Liver (tissue), 8 donors: ENCODE measurements at regions not wholly inside any gene's neighbourhood (a gene's known extent, or its start where the extent isn't known, plus 50 kb on each side); places are given as distances from the start of the nearest gene placed in this dataset.

Experiments used
- DNase-seq: peaks from one replicate; pipeline ENCODE4 v3.0.0-alpha.2; 2017; ENCODE audit warnings: low spot score
- H3K27ac ChIP-seq, 2 donors: one replicate each; pipeline ENCODE4 v1.7.0; 2013; ENCODE audit warnings: inconsistent platforms in 2 of 2, low read length in 2 of 2, control low read depth in 1 of 2, low read depth in 1 of 2, mild to moderate bottlenecking in 1 of 2
- H3K27me3 ChIP-seq, 4 donors: one replicate each; pipeline versions ENCODE4 v1.6.1 to v1.7.0; 2013; ENCODE audit warnings: low read length in 3 of 4, inconsistent platforms in 1 of 4, mild to moderate bottlenecking in 1 of 4, moderate library complexity in 1 of 4; ENCODE audit not compliant: control insufficient read depth in 4 of 4, insufficient read depth in 4 of 4
- H3K36me3 ChIP-seq, 4 donors: one replicate each; pipeline versions ENCODE4 v1.6.1 to v1.7.0; 2013; ENCODE audit warnings: low read length in 3 of 4, mild to moderate bottlenecking in 3 of 4, low read depth in 1 of 4, moderate library complexity in 1 of 4; ENCODE audit not compliant: control insufficient read depth in 4 of 4, insufficient read depth in 3 of 4
- H3K4me1 ChIP-seq, 4 donors: one replicate each; pipeline versions ENCODE4 v1.6.1 to v1.7.0; 2013; ENCODE audit warnings: low read length in 3 of 4, mild to moderate bottlenecking in 3 of 4, moderate library complexity in 1 of 4; ENCODE audit not compliant: control insufficient read depth in 4 of 4, insufficient read depth in 4 of 4
- H3K4me3 ChIP-seq, 3 donors: one replicate each; pipeline versions ENCODE4 v1.6.1 to v1.7.0; 2013; ENCODE audit warnings: low read length in 3 of 3, control low read depth in 1 of 3, low read depth in 1 of 3, mild to moderate bottlenecking in 1 of 3
- H3K9ac ChIP-seq, 2 donors: one replicate each; pipeline ENCODE4 v1.7.0; 2013; ENCODE audit warnings: low read length in 2 of 2, mild to moderate bottlenecking in 2 of 2, moderate library complexity in 2 of 2, control low read depth in 1 of 2, low read depth in 1 of 2
- H3K9me3 ChIP-seq, 4 donors: one replicate each; pipeline versions ENCODE4 v1.6.1 to v1.7.0; 2013; ENCODE audit warnings: low read length in 3 of 4; ENCODE audit not compliant: control insufficient read depth in 4 of 4
- EGR1 ChIP-seq, 2 donors: IDR thresholded peaks; 2 replicates each; pipeline ENCODE4 v1.6.1; 2016 to 2018; ENCODE audit warnings: antibody characterized with exemption in 2 of 2, low read depth in 2 of 2
- FOXA1 ChIP-seq: IDR thresholded peaks from 2 replicates; pipeline ENCODE4 v1.6.1; 2016; ENCODE audit warnings: antibody characterized with exemption
- FOXA2 ChIP-seq: IDR thresholded peaks from 2 replicates; pipeline ENCODE4 v1.6.1; 2016; ENCODE audit warnings: antibody characterized with exemption
- GABPA ChIP-seq, 2 donors: IDR thresholded peaks in 1 of 2; conservative IDR thresholded peaks in 1 of 2; 2 replicates each; pipeline ENCODE4 v1.6.1; 2016; ENCODE audit warnings: antibody characterized with exemption in 2 of 2, mild to moderate bottlenecking in 1 of 2, moderate library complexity in 1 of 2
- HNF4A ChIP-seq, 2 donors: conservative IDR thresholded peaks; 2 replicates each; pipeline ENCODE4 v1.6.1; 2016; ENCODE audit warnings: antibody characterized with exemption in 2 of 2, mild to moderate bottlenecking in 2 of 2
- HNF4G ChIP-seq: IDR thresholded peaks from 2 replicates; pipeline ENCODE4 v1.6.1; 2016; ENCODE audit warnings: antibody characterized with exemption
- JUND ChIP-seq, 2 donors: IDR thresholded peaks; 2 replicates each; pipeline ENCODE4 v1.6.1; 2016; ENCODE audit warnings: antibody characterized with exemption in 2 of 2
- NR2F2 ChIP-seq: IDR thresholded peaks from 2 replicates; pipeline ENCODE4 v1.6.1; 2016; ENCODE audit warnings: antibody characterized with exemption
- RAD21 ChIP-seq, 2 donors: IDR thresholded peaks; 2 replicates each; pipeline ENCODE4 v1.6.1; 2016; ENCODE audit warnings: antibody characterized with exemption in 2 of 2, mild to moderate bottlenecking in 2 of 2
- RXRA ChIP-seq, 2 donors: IDR thresholded peaks; 2 replicates each; pipeline ENCODE4 v1.6.1; 2017 to 2018; ENCODE audit warnings: antibody characterized with exemption in 2 of 2, mild to moderate bottlenecking in 1 of 2
- SP1 ChIP-seq: IDR thresholded peaks from 2 replicates; pipeline ENCODE4 v1.6.1; 2018; ENCODE audit warnings: antibody characterized with exemption, mild to moderate bottlenecking
- TAF1 ChIP-seq: conservative IDR thresholded peaks from 2 replicates; pipeline ENCODE4 v1.6.1; 2016; ENCODE audit warnings: antibody characterized with exemption, mild to moderate bottlenecking
- YY1 ChIP-seq: IDR thresholded peaks from 2 replicates; pipeline ENCODE4 v1.6.1; 2016; ENCODE audit warnings: antibody characterized with exemption, mild to moderate bottlenecking
- WGBS: extraction: QIAGEN DNeasy Blood & Tissue Kit; methylation state at CpG from one replicate; pipeline ENCODE4 v1.1.7; 2013; 5-methylcytosine and 5-hydroxymethylcytosine counted together
- TF ChIP-seq, protein P1 (sequence below): fragments of 150-350 bp; IDR thresholded peaks from 2 replicates; pipeline ENCODE4 v1.5.1; 2017; ENCODE audit warnings: improper control_type of control experiment, low read depth, low read length; ENCODE audit not compliant: missing input control
- TF ChIP-seq, protein P2 (sequence below): IDR thresholded peaks from 2 replicates; pipeline ENCODE4 v1.6.1; 2016; ENCODE audit warnings: antibody characterized with exemption
- TF ChIP-seq, protein P3 (sequence below): IDR thresholded peaks from 2 replicates; pipeline ENCODE4 v1.6.1; 2016; ENCODE audit warnings: antibody characterized with exemption
- TF ChIP-seq, protein P4 (sequence below): IDR thresholded peaks from 2 replicates; pipeline ENCODE4 v1.6.1; 2016; ENCODE audit warnings: antibody characterized with exemption
- TF ChIP-seq, protein P5 (sequence below): IDR thresholded peaks from 2 replicates; pipeline ENCODE4 v1.6.1; 2016; ENCODE audit warnings: antibody characterized with exemption, mild to moderate bottlenecking
- donor health status: healthy.
- donor health status: healthy.
- donor health status: healthy.
- donor health status: healthy.
- donor health status: healthy.

DNA sequence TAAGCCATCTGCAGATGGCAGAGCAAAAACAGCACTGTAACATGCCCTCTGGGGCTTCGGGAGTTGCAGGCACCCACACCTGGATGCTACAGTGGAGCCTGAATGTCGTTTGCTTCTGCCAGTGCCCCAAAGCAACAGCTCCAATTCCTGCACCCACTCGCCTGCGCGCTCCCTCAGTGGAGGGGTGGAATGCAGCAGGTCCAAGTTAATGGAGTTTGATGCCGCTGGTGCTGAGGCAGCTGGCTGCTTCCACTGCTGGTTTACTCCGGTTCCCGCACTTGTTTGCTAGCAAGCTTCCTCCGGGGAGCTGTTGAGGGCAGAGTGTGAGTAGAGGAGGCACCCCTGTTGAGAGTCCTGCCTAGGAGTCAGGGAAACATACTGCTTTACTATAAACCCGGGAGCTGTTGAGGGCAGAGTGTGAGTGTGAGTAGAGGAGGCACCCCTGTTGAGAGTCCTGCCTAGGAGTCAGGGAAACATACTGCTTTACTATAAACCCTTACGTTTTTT lies 584.0 kb upstream of the TMPRSS15 start (continued):
- TF ChIP-seq TAF1 (no peak), SP1 (no peak), FOXA1 (no peak), RXRA (IDR thresholded peaks at IDR 0.05) (no peak)

DNA sequence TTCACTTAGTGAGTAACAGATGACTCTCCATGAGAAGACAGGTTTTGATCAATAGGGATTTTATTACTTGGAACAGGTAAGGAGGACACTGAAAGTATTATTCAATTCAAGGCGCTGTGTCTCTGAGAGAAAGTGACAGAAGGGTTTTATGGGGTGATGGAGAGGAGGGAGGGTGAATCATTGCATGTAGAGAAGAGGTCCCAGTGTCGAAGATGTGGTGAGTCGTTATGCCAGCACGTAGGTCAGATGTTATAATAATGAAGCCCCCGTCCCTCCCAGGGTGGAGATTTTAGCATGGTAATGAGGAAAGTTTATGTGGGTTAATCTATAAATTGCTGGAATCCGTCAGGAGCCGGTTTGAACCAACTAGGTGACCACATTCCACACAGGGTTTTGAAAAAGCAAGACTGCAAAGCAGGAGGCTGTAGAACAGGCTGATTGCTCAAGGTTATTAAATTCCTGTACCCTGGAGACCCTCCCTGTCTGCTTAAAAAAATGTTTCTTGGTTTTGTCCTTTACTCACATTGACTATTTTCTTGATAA lies 586.4 kb upstream of the TMPRSS15 start:
- Histone ChIP-seq H3K4me3 (no peak overlapping the region), H3K9me3 (peaks cover 0 to 5% (median 1%) of the 10 kb centered on the region in 4 donors), H3K9ac (no peak overlapping the region), H3K4me1 (no peaks in the 10 kb centered on the region), H3K27ac (no peak overlapping the region), H3K27me3 (no peaks in the 10 kb centered on the region), H3K36me3 (no peaks in the 10 kb centered on the region)
- 65% methylated on average over 7 of the region's 7 CpGs for WGBS
- TF ChIP-seq NR2F2 (no peak), EGR1 (IDR thresholded peaks at IDR 0.05; ENCODE audit: low read depth in 2 of 2) (no peak), JUND (IDR thresholded peaks at IDR 0.05) (no peak), YY1 (no peak), GABPA (IDR thresholded peaks at IDR 0.05 in 1 of 2, conservative IDR thresholded peaks at IDR 0.05 in 1 of 2) (no peak), HNF4A (conservative IDR thresholded peaks at IDR 0.05) (no peak), FOXA2 (no peak), FOXA1 (no peak), HNF4G (no peak), RXRA (IDR thresholded peaks at IDR 0.05) (no peak), RAD21 (IDR thresholded peaks at IDR 0.05) (no peak), TAF1 (no peak)
- TF ChIP-seq, protein P1, sequence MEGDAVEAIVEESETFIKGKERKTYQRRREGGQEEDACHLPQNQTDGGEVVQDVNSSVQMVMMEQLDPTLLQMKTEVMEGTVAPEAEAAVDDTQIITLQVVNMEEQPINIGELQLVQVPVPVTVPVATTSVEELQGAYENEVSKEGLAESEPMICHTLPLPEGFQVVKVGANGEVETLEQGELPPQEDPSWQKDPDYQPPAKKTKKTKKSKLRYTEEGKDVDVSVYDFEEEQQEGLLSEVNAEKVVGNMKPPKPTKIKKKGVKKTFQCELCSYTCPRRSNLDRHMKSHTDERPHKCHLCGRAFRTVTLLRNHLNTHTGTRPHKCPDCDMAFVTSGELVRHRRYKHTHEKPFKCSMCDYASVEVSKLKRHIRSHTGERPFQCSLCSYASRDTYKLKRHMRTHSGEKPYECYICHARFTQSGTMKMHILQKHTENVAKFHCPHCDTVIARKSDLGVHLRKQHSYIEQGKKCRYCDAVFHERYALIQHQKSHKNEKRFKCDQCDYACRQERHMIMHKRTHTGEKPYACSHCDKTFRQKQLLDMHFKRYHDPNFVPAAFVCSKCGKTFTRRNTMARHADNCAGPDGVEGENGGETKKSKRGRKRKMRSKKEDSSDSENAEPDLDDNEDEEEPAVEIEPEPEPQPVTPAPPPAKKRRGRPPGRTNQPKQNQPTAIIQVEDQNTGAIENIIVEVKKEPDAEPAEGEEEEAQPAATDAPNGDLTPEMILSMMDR = no peak
- TF ChIP-seq, protein P2, sequence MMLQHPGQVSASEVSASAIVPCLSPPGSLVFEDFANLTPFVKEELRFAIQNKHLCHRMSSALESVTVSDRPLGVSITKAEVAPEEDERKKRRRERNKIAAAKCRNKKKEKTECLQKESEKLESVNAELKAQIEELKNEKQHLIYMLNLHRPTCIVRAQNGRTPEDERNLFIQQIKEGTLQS = no peak
- TF ChIP-seq, protein P3, sequence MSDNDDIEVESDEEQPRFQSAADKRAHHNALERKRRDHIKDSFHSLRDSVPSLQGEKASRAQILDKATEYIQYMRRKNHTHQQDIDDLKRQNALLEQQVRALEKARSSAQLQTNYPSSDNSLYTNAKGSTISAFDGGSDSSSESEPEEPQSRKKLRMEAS = no peak
- TF ChIP-seq, protein P4, sequence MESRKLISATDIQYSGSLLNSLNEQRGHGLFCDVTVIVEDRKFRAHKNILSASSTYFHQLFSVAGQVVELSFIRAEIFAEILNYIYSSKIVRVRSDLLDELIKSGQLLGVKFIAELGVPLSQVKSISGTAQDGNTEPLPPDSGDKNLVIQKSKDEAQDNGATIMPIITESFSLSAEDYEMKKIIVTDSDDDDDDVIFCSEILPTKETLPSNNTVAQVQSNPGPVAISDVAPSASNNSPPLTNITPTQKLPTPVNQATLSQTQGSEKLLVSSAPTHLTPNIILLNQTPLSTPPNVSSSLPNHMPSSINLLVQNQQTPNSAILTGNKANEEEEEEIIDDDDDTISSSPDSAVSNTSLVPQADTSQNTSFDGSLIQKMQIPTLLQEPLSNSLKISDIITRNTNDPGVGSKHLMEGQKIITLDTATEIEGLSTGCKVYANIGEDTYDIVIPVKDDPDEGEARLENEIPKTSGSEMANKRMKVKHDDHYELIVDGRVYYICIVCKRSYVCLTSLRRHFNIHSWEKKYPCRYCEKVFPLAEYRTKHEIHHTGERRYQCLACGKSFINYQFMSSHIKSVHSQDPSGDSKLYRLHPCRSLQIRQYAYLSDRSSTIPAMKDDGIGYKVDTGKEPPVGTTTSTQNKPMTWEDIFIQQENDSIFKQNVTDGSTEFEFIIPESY = no peak
- TF ChIP-seq, protein P5, sequence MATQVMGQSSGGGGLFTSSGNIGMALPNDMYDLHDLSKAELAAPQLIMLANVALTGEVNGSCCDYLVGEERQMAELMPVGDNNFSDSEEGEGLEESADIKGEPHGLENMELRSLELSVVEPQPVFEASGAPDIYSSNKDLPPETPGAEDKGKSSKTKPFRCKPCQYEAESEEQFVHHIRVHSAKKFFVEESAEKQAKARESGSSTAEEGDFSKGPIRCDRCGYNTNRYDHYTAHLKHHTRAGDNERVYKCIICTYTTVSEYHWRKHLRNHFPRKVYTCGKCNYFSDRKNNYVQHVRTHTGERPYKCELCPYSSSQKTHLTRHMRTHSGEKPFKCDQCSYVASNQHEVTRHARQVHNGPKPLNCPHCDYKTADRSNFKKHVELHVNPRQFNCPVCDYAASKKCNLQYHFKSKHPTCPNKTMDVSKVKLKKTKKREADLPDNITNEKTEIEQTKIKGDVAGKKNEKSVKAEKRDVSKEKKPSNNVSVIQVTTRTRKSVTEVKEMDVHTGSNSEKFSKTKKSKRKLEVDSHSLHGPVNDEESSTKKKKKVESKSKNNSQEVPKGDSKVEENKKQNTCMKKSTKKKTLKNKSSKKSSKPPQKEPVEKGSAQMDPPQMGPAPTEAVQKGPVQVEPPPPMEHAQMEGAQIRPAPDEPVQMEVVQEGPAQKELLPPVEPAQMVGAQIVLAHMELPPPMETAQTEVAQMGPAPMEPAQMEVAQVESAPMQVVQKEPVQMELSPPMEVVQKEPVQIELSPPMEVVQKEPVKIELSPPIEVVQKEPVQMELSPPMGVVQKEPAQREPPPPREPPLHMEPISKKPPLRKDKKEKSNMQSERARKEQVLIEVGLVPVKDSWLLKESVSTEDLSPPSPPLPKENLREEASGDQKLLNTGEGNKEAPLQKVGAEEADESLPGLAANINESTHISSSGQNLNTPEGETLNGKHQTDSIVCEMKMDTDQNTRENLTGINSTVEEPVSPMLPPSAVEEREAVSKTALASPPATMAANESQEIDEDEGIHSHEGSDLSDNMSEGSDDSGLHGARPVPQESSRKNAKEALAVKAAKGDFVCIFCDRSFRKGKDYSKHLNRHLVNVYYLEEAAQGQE = no peak
- DNase-seq = no peak
